ENCODE measurements at regions not wholly inside any gene's neighbourhood (a gene's known extent, or its start where the extent isn't known, plus 50 kb on each side); places are given as distances from the start of the nearest gene placed in this dataset.
"Not testable (repeated sequence)": the region's sequence is repeated elsewhere in the genome, so short reads cannot be mapped to it uniquely, and the experiment has no call there.

DNA sequence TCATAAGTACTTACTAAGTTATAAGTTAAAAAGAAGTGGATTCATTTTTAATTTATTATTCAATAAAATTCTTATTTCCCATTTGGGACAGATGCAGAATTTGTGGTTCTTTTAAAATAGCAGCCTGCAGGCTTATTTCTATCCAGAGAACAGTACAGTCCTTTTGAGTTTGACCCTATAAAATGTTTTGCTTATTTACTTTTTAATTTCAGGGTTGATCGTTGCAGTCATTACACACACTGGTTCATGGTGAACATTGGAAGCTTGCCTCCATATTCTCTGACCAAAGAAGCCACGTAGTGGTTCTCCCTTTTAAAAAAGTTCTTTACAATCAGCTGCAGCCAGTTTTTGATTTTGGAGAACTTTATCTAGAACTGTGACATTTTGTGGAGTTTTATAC, 122.9 kb upstream of the PDE7B start:
- H3K27ac ChIP-seq (ENCODE audit: low read depth in 1 of 2, low read length in 1 of 2) = no peak overlapping the region
- TF ChIP-seq, protein P1, sequence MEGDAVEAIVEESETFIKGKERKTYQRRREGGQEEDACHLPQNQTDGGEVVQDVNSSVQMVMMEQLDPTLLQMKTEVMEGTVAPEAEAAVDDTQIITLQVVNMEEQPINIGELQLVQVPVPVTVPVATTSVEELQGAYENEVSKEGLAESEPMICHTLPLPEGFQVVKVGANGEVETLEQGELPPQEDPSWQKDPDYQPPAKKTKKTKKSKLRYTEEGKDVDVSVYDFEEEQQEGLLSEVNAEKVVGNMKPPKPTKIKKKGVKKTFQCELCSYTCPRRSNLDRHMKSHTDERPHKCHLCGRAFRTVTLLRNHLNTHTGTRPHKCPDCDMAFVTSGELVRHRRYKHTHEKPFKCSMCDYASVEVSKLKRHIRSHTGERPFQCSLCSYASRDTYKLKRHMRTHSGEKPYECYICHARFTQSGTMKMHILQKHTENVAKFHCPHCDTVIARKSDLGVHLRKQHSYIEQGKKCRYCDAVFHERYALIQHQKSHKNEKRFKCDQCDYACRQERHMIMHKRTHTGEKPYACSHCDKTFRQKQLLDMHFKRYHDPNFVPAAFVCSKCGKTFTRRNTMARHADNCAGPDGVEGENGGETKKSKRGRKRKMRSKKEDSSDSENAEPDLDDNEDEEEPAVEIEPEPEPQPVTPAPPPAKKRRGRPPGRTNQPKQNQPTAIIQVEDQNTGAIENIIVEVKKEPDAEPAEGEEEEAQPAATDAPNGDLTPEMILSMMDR (IDR thresholded peaks at IDR 0.05; ENCODE audit: control extremely low read depth, extremely low read depth) = no peak
- H3K9ac ChIP-seq (ENCODE audit: insufficient read depth in 1 of 2, low read length in 2 of 2) = no peak overlapping the region
- H3K36me3 ChIP-seq (ENCODE audit: control insufficient read depth in 4 of 4, insufficient read depth in 4 of 4, low read length in 4 of 4) = no peaks in the 10 kb centered on the region
- H3K4me3 ChIP-seq = no peak overlapping the region
- H3K27me3 ChIP-seq (ENCODE audit: control insufficient read depth in 3 of 3, insufficient read depth in 3 of 3, low read length in 2 of 3) = no peaks in the 10 kb centered on the region
- no peak for DNase-seq
- WGBS, 2 donors = 73 to 82% methylated on average over 2 of the region's 2 CpGs
- peaks cover 0 to 9% (median 3%) of the 10 kb centered on the region in 4 donors for H3K9me3 ChIP-seq (ENCODE audit: control insufficient read depth in 4 of 4, insufficient read depth in 3 of 4, low read length in 3 of 4)
- ATAC-seq (ENCODE audit: insufficient read depth, low FRiP score) = no peak
- peaks cover 0 to 4% (median 0%) of the 10 kb centered on the region in 5 donors for H3K4me1 ChIP-seq (ENCODE audit: control insufficient read depth in 5 of 5, insufficient read depth in 5 of 5, low read length in 5 of 5)

DNA sequence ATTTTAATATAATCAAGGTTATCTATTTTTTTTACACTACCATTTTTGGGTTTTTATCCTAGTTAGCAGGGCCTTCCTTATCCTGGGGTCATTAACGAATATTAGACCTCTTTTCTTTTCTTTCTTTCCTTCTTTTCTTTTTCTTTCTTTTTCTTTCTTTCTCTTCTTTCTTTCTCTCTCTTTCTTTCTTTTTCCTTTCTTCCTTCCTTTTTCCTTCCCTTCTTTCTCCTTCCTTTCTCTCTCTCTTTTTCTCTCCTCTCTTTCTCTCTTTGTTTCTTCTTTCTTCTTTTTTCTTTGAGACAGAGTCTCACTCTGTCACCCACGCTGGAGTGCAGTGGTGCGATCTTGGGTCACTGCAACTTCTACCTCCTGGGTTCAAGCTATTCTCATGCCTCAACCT, 120.4 kb upstream of the PDE7B start:
- no peak for ATAC-seq (ENCODE audit: insufficient read depth, low FRiP score)

DNA sequence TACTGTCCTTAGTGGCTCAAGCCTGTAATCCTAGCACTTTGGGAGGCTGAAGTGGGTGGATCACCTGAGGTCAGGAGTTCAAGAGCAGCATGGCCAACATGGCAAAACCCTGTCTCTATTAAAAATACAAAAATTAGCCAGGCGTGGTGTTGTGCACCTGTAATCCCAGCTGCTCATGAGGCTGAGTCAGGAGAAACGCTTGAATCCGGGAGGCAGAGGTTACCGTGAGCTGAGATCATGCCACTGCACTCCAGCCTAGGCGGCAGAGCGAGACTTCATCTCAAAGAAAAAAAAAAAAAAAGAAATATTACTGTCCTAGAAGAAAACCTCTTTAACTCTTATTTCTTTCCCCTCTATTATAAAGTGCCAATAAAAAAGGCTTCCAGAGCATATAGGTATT, 115.2 kb upstream of the PDE7B start:
- H3K9me3 ChIP-seq (ENCODE audit: control insufficient read depth in 4 of 4, insufficient read depth in 3 of 4, low read length in 3 of 4); H3K27ac ChIP-seq (ENCODE audit: low read depth in 1 of 2, low read length in 1 of 2); H3K4me3 ChIP-seq; H3K9ac ChIP-seq (ENCODE audit: insufficient read depth in 1 of 2, low read length in 2 of 2); H3K27me3 ChIP-seq (ENCODE audit: control insufficient read depth in 3 of 3, insufficient read depth in 3 of 3, low read length in 2 of 3); H3K36me3 ChIP-seq (ENCODE audit: control insufficient read depth in 4 of 4, insufficient read depth in 4 of 4, low read length in 4 of 4); ATAC-seq (ENCODE audit: insufficient read depth, low FRiP score); H3K4me1 ChIP-seq (ENCODE audit: control insufficient read depth in 5 of 5, insufficient read depth in 5 of 5, low read length in 5 of 5); DNase-seq: not testable (repeated sequence)
- WGBS, 2 donors = 95 to 96% methylated on average over 6 of the region's 6 CpGs

More for the DNA sequence above, 120.4 kb upstream of the PDE7B start:
- no peaks in the 10 kb centered on the region for H3K27me3 ChIP-seq (ENCODE audit: control insufficient read depth in 3 of 3, insufficient read depth in 3 of 3, low read length in 2 of 3)
- 95 to 96% methylated on average over 3 of the region's 3 CpGs for WGBS, 2 donors
- peaks cover 0 to 4% (median 2%) of the 10 kb centered on the region in 4 donors for H3K9me3 ChIP-seq (ENCODE audit: control insufficient read depth in 4 of 4, insufficient read depth in 3 of 4, low read length in 3 of 4)
- TF ChIP-seq, protein P1 (IDR thresholded peaks at IDR 0.05; ENCODE audit: control extremely low read depth, extremely low read depth) = no peak
- H3K4me3 ChIP-seq = no peak overlapping the region
- H3K4me1 ChIP-seq (ENCODE audit: control insufficient read depth in 5 of 5, insufficient read depth in 5 of 5, low read length in 5 of 5) = peaks cover 0 to 4% (median 0%) of the 10 kb centered on the region in 5 donors
- no peak overlapping the region for H3K9ac ChIP-seq (ENCODE audit: insufficient read depth in 1 of 2, low read length in 2 of 2)
- H3K36me3 ChIP-seq (ENCODE audit: control insufficient read depth in 4 of 4, insufficient read depth in 4 of 4, low read length in 4 of 4) = no peaks in the 10 kb centered on the region
- no peak overlapping the region for H3K27ac ChIP-seq (ENCODE audit: low read depth in 1 of 2, low read length in 1 of 2)
- DNase-seq = no peak

DNA sequence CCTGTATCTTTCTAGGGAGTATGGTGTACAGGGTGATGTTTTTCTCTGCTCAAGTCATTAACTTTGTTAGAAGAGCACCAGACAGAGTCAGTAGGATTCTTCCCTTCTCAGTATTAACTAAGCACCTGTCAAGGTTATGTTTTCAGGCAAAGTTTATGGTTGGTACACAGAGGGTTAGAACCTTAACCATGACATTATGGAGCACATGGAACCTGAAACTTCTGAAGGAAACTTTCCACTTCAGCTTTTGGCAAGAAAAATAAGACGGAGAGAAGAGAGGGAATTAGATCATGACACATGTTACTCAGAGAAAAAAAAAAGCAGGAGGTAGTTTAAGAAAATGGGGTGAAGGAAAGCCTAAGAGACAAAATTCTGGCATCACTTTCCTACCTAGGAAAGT, 112.9 kb upstream of the PDE7B start:
- TF ChIP-seq, protein P1 (IDR thresholded peaks at IDR 0.05; ENCODE audit: control extremely low read depth, extremely low read depth) = no peak
- no peak overlapping the region for H3K27ac ChIP-seq (ENCODE audit: low read depth in 1 of 2, low read length in 1 of 2)
- 65 to 82% methylated on average over 1 of the region's 1 CpG for WGBS, 2 donors
- ATAC-seq (ENCODE audit: insufficient read depth, low FRiP score) = no peak
- H3K36me3 ChIP-seq (ENCODE audit: control insufficient read depth in 4 of 4, insufficient read depth in 4 of 4, low read length in 4 of 4) = no peaks in the 10 kb centered on the region
- H3K9me3 ChIP-seq (ENCODE audit: control insufficient read depth in 4 of 4, insufficient read depth in 3 of 4, low read length in 3 of 4) = no peaks in the 10 kb centered on the region
- H3K4me3 ChIP-seq = no peak overlapping the region
- no peaks in the 10 kb centered on the region for H3K27me3 ChIP-seq (ENCODE audit: control insufficient read depth in 3 of 3, insufficient read depth in 3 of 3, low read length in 2 of 3)
- no peak overlapping the region for H3K9ac ChIP-seq (ENCODE audit: insufficient read depth in 1 of 2, low read length in 2 of 2)
- DNase-seq = no peak
- no peaks in the 10 kb centered on the region for H3K4me1 ChIP-seq (ENCODE audit: control insufficient read depth in 5 of 5, insufficient read depth in 5 of 5, low read length in 5 of 5)
